Endothelial cell of umbilical vein (primary cell): ENCODE measurements at regions not wholly inside any gene's neighbourhood (a gene's known extent, or its start where the extent isn't known, plus 50 kb on each side); places are given as distances from the start of the nearest gene placed in this dataset.

ENCODE experiments used
- BruUV-seq: library from RNA; stranded (reverse); fragments of 400-500 nt; replicated peaks from 2 replicates; lab custom pipeline; 2021; lab: Mats Ljungman, UMichigan
- CTCF ChIA-PET: fragments of 300-600, 350-600 bp; sonication (Branson Sonifier 250); formaldehyde crosslinking; loops from one replicate; lab custom pipeline; 2021; ENCODE audit warnings: antibody characterized with exemption, inconsistent platforms; lab: Charles Lee
- POLR2A ChIA-PET: fragments of 300-600, 350-600 bp; sonication (Branson Sonifier 250); formaldehyde crosslinking; loops from one replicate; lab custom pipeline; 2021; ENCODE audit warnings: antibody characterized with exemption, inconsistent platforms; lab: Charles Lee
- DNase-seq: peaks from one replicate; pipeline ENCODE4 v3.0.0-alpha.2; 2011; ENCODE audit warnings: low read depth, low spot score
- FAIRE-seq: peaks from 2 replicates; lab custom pipeline; 2011; peaks lifted over from hg19 to GRCh38; lab: Jason Lieb, UNC
- H2AFZ ChIP-seq: 2 replicates; pipeline ENCODE4 v1.6.0; 2012; ENCODE audit warnings: low read depth, low read length, control low read depth, inconsistent platforms
- H3K27ac ChIP-seq: 2 replicates; pipeline ENCODE4 v1.5.1; 2011; ENCODE audit warnings: low read depth, mild to moderate bottlenecking, control low read depth, low read length, moderate library complexity; ENCODE audit not compliant: insufficient read depth
- H3K27me3 ChIP-seq, 2 experiments: 2 replicates each; pipeline versions ENCODE4 v1.6.0 to v1.6.1; 2011; ENCODE audit warnings: low read length in 2 of 2, mixed read lengths in 1 of 2; ENCODE audit not compliant: control insufficient read depth in 2 of 2, insufficient read depth in 2 of 2
- H3K36me3 ChIP-seq, 2 experiments: 2 replicates in 1 of 2; 3 replicates in 1 of 2; pipeline ENCODE4 v1.5.1; 2011; ENCODE audit warnings: low read length in 2 of 2, mild to moderate bottlenecking in 1 of 2, moderate library complexity in 1 of 2; ENCODE audit not compliant: control insufficient read depth in 2 of 2, insufficient read depth in 2 of 2; ENCODE audit errors: extremely low read depth in 1 of 2
- H3K4me1 ChIP-seq: 3 replicates; pipeline ENCODE4 v1.5.1; 2011; ENCODE audit warnings: mild to moderate bottlenecking, low read length; ENCODE audit not compliant: control insufficient read depth, insufficient read depth; ENCODE audit errors: extremely low read depth
- H3K4me2 ChIP-seq: 2 replicates; pipeline ENCODE4 v1.6.1; 2011; ENCODE audit warnings: low read length, control low read depth, mixed read lengths; ENCODE audit not compliant: insufficient read depth
- H3K4me3 ChIP-seq, 3 experiments: fragments of 200-600 bp in 1 of 3; sonication (generic), shearing (Covaris generic) in 1 of 3; replicated peaks in 1 of 3; 2 replicates each; pipeline ENCODE4 v1.5.1; 2011 to 2016; ENCODE audit warnings: control low read depth in 3 of 3, low read length in 3 of 3, mild to moderate bottlenecking in 2 of 3, inconsistent platforms in 1 of 3, low read depth in 1 of 3, moderate library complexity in 1 of 3; ENCODE audit not compliant: insufficient read depth in 1 of 3
- H3K79me2 ChIP-seq: 2 replicates; pipeline ENCODE4 v1.6.0; 2012; ENCODE audit warnings: low read length, inconsistent platforms; ENCODE audit not compliant: control insufficient read depth, insufficient read depth
- H3K9ac ChIP-seq: replicated peaks from 2 replicates; pipeline ENCODE3; 2011; ENCODE audit warnings: low read length, control low read depth; ENCODE audit not compliant: insufficient read depth; ENCODE audit errors: extremely low read depth
- H3K9me1 ChIP-seq: replicated peaks from 3 replicates; pipeline ENCODE4 v1.6.0; 2011; ENCODE audit warnings: mild to moderate bottlenecking, low read length; ENCODE audit not compliant: control insufficient read depth, insufficient read depth; ENCODE audit errors: extremely low read depth
- H3K9me3 ChIP-seq: replicated peaks from 2 replicates; pipeline ENCODE4 v1.5.1; 2012; ENCODE audit warnings: low read length, inconsistent platforms; ENCODE audit not compliant: control insufficient read depth, insufficient read depth
- H4K20me1 ChIP-seq: replicated peaks from 2 replicates; pipeline ENCODE3; 2011; ENCODE audit warnings: mild to moderate bottlenecking, low read length; ENCODE audit not compliant: control insufficient read depth, insufficient read depth; ENCODE audit errors: extremely low read depth
- EZH2 ChIP-seq: IDR thresholded peaks from 2 replicates; pipeline ENCODE4 v1.6.1; 2012; ENCODE audit warnings: borderline replicate concordance, low read depth, mild to moderate bottlenecking, moderate library complexity, low read length, inconsistent platforms; ENCODE audit not compliant: severe bottlenecking
- FOS ChIP-seq: IDR thresholded peaks from 2 replicates; pipeline ENCODE4 v1.6.1; 2011; ENCODE audit warnings: mild to moderate bottlenecking, low read length, moderate library complexity, borderline replicate concordance; ENCODE audit not compliant: insufficient read depth
- GATA2 ChIP-seq: IDR thresholded peaks from 2 replicates; pipeline ENCODE4 v1.7.0; 2011; ENCODE audit warnings: low read depth, mild to moderate bottlenecking, moderate library complexity, mixed read lengths, low read length; ENCODE audit not compliant: insufficient read length, insufficient read depth
- JUN ChIP-seq: IDR thresholded peaks from 2 replicates; pipeline ENCODE4 v1.6.1; 2011; ENCODE audit warnings: borderline replicate concordance, low read depth; ENCODE audit not compliant: insufficient read length, insufficient read depth
- MYC ChIP-seq: IDR thresholded peaks from one replicate; pipeline ENCODE4 v1.6.1; 2011; ENCODE audit warnings: mild to moderate bottlenecking, low read depth, low read length
- POLR2A ChIP-seq: IDR thresholded peaks from 2 replicates; pipeline ENCODE4 v1.6.1; 2012; ENCODE audit warnings: low read depth, mild to moderate bottlenecking, control low read depth, low read length
- POLR2AphosphoS5 ChIP-seq: IDR thresholded peaks from 2 replicates; pipeline ENCODE4 v1.6.1; 2012; ENCODE audit warnings: low read depth, mild to moderate bottlenecking, control low read depth, low read length, moderate library complexity; ENCODE audit not compliant: insufficient read depth
- dilution Hi-C: fragments of 300-500 bp; cut with MboI; formaldehyde crosslinking; loops from one replicate; pipeline ENCODE4 v1.15.0; 2019; ENCODE audit warnings: low sequenced_read_pairs; ENCODE audit not compliant: extremely low pct_ligation_motif_present
- intact Hi-C: fragments of 100-400 bp; cut with micrococcal nuclease; formaldehyde crosslinking; loops from one replicate; pipeline ENCODE4 v1.10.0; 2022
- TF ChIP-seq, protein P1 (sequence below), 2 donors: IDR thresholded peaks; 1 replicate in 1 of 2; 2 replicates in 1 of 2; pipeline ENCODE4 v1.5.1; 2011; ENCODE audit warnings: low read length in 2 of 2, mild to moderate bottlenecking in 2 of 2, moderate library complexity in 2 of 2, control low read depth in 1 of 2, inconsistent platforms in 1 of 2, low read depth in 1 of 2; ENCODE audit not compliant: insufficient read depth in 1 of 2; ENCODE audit errors: extremely low read depth in 1 of 2
- TF ChIP-seq, protein P2 (sequence below): IDR thresholded peaks from 2 replicates; pipeline ENCODE4 v1.6.1; 2011; ENCODE audit not compliant: insufficient read depth, insufficient read length

DNA sequence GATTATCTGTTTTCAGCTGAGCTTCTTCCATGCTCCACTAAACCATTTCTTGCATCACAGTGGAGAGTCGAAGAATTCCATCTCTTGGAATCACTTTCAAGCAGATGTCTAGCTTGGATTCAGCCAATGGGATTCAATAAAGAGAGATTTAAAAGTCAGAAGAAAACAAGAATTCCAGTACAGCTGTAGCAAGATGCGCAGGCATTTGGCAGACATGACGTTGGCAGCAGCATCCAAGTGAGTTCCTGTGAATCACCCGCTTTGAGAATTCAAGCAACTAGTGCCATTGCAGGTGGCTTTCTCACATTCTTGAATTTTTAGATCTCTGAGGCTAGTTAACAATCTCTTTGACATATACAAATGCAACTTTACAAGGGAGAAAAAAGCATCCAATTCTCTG lies 467.0 kb downstream of the CDH10 start:
- FAIRE-seq, result no peak
- BruUV-seq, result no TSS peak

More for the DNA sequence above, 467.0 kb downstream of the CDH10 start:
- no peaks in the 10 kb centered on the region for H3K4me1 ChIP-seq
- H3K9ac ChIP-seq, result no peak overlapping the region
- no peaks in the 10 kb centered on the region for H3K27me3 ChIP-seq
- dilution Hi-C loops (no loop called here), intact Hi-C loops (no loop called here)
- POLR2A ChIA-PET, result no interaction called here
- no peaks in the 10 kb centered on the region for H3K36me3 ChIP-seq
- no peak overlapping the region for H2AFZ ChIP-seq
- TF ChIP-seq POLR2AphosphoS5 (no peak), JUN (no peak), EZH2 (no peak), MYC (no peak), GATA2 (no peak), FOS (no peak), POLR2A (no peak)
- TF ChIP-seq, protein P1, sequence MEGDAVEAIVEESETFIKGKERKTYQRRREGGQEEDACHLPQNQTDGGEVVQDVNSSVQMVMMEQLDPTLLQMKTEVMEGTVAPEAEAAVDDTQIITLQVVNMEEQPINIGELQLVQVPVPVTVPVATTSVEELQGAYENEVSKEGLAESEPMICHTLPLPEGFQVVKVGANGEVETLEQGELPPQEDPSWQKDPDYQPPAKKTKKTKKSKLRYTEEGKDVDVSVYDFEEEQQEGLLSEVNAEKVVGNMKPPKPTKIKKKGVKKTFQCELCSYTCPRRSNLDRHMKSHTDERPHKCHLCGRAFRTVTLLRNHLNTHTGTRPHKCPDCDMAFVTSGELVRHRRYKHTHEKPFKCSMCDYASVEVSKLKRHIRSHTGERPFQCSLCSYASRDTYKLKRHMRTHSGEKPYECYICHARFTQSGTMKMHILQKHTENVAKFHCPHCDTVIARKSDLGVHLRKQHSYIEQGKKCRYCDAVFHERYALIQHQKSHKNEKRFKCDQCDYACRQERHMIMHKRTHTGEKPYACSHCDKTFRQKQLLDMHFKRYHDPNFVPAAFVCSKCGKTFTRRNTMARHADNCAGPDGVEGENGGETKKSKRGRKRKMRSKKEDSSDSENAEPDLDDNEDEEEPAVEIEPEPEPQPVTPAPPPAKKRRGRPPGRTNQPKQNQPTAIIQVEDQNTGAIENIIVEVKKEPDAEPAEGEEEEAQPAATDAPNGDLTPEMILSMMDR (IDR thresholded peaks at IDR 0.05; ENCODE audit: extremely low read depth in 1 of 2, insufficient read depth in 1 of 2, low read depth in 1 of 2, low read length in 2 of 2), result no peak
- TF ChIP-seq, protein P2, sequence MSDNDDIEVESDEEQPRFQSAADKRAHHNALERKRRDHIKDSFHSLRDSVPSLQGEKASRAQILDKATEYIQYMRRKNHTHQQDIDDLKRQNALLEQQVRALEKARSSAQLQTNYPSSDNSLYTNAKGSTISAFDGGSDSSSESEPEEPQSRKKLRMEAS, result no peak
- no peaks in the 10 kb centered on the region for H3K9me3 ChIP-seq
- CTCF ChIA-PET, result no interaction called here
- H3K27ac ChIP-seq, result no peak overlapping the region
- H4K20me1 ChIP-seq, result no peaks in the 10 kb centered on the region
- no peak overlapping the region for H3K4me3 ChIP-seq
- no peak for DNase-seq
- no peaks in the 10 kb centered on the region for H3K79me2 ChIP-seq
- H3K9me1 ChIP-seq, result no peaks in the 10 kb centered on the region
- H3K4me2 ChIP-seq, result no peak overlapping the region
